Chondrocyte (in vitro differentiated cells): ENCODE measurements at regions not wholly inside any gene's neighbourhood (a gene's known extent, or its start where the extent isn't known, plus 50 kb on each side); places are given as distances from the start of the nearest gene placed in this dataset.

Experiments used
- DNase-seq: peaks from one replicate; pipeline ENCODE4 v3.0.0; 2021; ENCODE audit warnings: mixed read lengths, low spot score
- H3K27ac Mint-ChIP-seq: one replicate; pipeline ENCODE4 v1.8.0; 2021; ENCODE audit warnings: mild to moderate bottlenecking, moderate library complexity, mixed read lengths; ENCODE audit not compliant: unreplicated experiment
- H3K27me3 Mint-ChIP-seq: 2 replicates; pipeline ENCODE4 v1.8.0; 2021; ENCODE audit warnings: low read depth, mixed read lengths
- H3K36me3 Mint-ChIP-seq: 2 replicates; pipeline ENCODE4 v1.8.0; 2021; ENCODE audit warnings: low read depth, mixed read lengths
- H3K4me1 Mint-ChIP-seq: 2 replicates; pipeline ENCODE4 v1.8.0; 2021; ENCODE audit warnings: low read depth, mild to moderate bottlenecking, mixed read lengths
- H3K4me3 Mint-ChIP-seq: one replicate; pipeline ENCODE4 v1.8.0; 2021; ENCODE audit warnings: mild to moderate bottlenecking, moderate library complexity, mixed read lengths; ENCODE audit not compliant: unreplicated experiment
- H3K9me3 Mint-ChIP-seq: 2 replicates; pipeline ENCODE4 v1.8.0; 2021; ENCODE audit warnings: low read depth, mixed read lengths
- CTCF ChIP-seq: fragments of 200-600 bp; sonication (generic); IDR thresholded peaks from 2 replicates; pipeline ENCODE4 v1.5.0; 2021; ENCODE audit warnings: antibody characterized with exemption, mild to moderate bottlenecking, moderate library complexity

- no peaks in the 10 kb centered on the region for H3K4me1 Mint-ChIP-seq
- H3K27ac Mint-ChIP-seq, result no peak overlapping the region
- no peaks in the 10 kb centered on the region for H3K9me3 Mint-ChIP-seq
- H3K4me3 Mint-ChIP-seq, result no peak overlapping the region
- no peak for TF ChIP-seq CTCF
- DNase-seq, result no peak
- peaks cover 7% of the 10 kb centered on the region for H3K27me3 Mint-ChIP-seq
- no peaks in the 10 kb centered on the region for H3K36me3 Mint-ChIP-seq
Measured at GRCh38 chr2:7265286-7265685, 348.1 kb downstream of the RNF144A start.

GRCh38 chr2:7269106-7269643 is 352.0 kb downstream of the RNF144A start:
- no peak for DNase-seq
- Mint-ChIP-seq H3K27ac (no peak overlapping the region), H3K9me3 (no peaks in the 10 kb centered on the region), H3K4me3 (no peak overlapping the region), H3K27me3 (peaks cover 8% of the 10 kb centered on the region), H3K36me3 (no peaks in the 10 kb centered on the region), H3K4me1 (no peaks in the 10 kb centered on the region)
- TF ChIP-seq CTCF, result no peak

- no peaks in the 10 kb centered on the region for H3K9me3 Mint-ChIP-seq
- H3K27ac Mint-ChIP-seq, result no peak overlapping the region
- TF ChIP-seq CTCF, result no peak
- DNase-seq, result no peak
- peaks cover 8% of the 10 kb centered on the region for H3K27me3 Mint-ChIP-seq
- no peaks in the 10 kb centered on the region for H3K36me3 Mint-ChIP-seq
- no peak overlapping the region for H3K4me3 Mint-ChIP-seq
- H3K4me1 Mint-ChIP-seq, result no peaks in the 10 kb centered on the region
Measured at GRCh38 chr2:7270011-7270431, 352.8 kb downstream of the RNF144A start.

- no peaks in the 10 kb centered on the region for H3K9me3 Mint-ChIP-seq
- H3K27ac Mint-ChIP-seq, result no peak overlapping the region
- peaks cover 6% of the 10 kb centered on the region for H3K27me3 Mint-ChIP-seq
- no peak for TF ChIP-seq CTCF
- no peaks in the 10 kb centered on the region for H3K36me3 Mint-ChIP-seq
- DNase-seq, result no peak
- H3K4me3 Mint-ChIP-seq, result no peak overlapping the region
- no peaks in the 10 kb centered on the region for H3K4me1 Mint-ChIP-seq
Measured at GRCh38 chr2:7272210-7272609, 355.0 kb downstream of the RNF144A start.

- TF ChIP-seq CTCF, result no peak
- Mint-ChIP-seq H3K4me1 (no peaks in the 10 kb centered on the region), H3K27ac (no peak overlapping the region), H3K4me3 (no peak overlapping the region), H3K27me3 (peaks cover 2% of the 10 kb centered on the region), H3K9me3 (no peaks in the 10 kb centered on the region), H3K36me3 (no peaks in the 10 kb centered on the region)
- no peak for DNase-seq
Measured at GRCh38 chr2:7278984-7279383, 361.8 kb downstream of the RNF144A start.
